ENCODE measurements at regions not wholly inside any gene's neighbourhood (a gene's known extent, or its start where the extent isn't known, plus 50 kb on each side); places are given as distances from the start of the nearest gene placed in this dataset.

GRCh38 chr7:21141476-21141875 lies 286.4 kb upstream of the SP4 start:
- TF ChIP-seq, protein P1, sequence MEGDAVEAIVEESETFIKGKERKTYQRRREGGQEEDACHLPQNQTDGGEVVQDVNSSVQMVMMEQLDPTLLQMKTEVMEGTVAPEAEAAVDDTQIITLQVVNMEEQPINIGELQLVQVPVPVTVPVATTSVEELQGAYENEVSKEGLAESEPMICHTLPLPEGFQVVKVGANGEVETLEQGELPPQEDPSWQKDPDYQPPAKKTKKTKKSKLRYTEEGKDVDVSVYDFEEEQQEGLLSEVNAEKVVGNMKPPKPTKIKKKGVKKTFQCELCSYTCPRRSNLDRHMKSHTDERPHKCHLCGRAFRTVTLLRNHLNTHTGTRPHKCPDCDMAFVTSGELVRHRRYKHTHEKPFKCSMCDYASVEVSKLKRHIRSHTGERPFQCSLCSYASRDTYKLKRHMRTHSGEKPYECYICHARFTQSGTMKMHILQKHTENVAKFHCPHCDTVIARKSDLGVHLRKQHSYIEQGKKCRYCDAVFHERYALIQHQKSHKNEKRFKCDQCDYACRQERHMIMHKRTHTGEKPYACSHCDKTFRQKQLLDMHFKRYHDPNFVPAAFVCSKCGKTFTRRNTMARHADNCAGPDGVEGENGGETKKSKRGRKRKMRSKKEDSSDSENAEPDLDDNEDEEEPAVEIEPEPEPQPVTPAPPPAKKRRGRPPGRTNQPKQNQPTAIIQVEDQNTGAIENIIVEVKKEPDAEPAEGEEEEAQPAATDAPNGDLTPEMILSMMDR (conservative IDR thresholded peaks at IDR 0.05; ENCODE audit: low read depth, low read length): no peak
- TF ChIP-seq POLR2A (IDR thresholded peaks at IDR 0.05; ENCODE audit: low read depth, low read length) (no peak), RAD21 (IDR thresholded peaks at IDR 0.05; ENCODE audit: low read length) (no peak)
